ENCODE measurements at regions not wholly inside any gene's neighbourhood (a gene's known extent, or its start where the extent isn't known, plus 50 kb on each side); places are given as distances from the start of the nearest gene placed in this dataset.

DNA sequence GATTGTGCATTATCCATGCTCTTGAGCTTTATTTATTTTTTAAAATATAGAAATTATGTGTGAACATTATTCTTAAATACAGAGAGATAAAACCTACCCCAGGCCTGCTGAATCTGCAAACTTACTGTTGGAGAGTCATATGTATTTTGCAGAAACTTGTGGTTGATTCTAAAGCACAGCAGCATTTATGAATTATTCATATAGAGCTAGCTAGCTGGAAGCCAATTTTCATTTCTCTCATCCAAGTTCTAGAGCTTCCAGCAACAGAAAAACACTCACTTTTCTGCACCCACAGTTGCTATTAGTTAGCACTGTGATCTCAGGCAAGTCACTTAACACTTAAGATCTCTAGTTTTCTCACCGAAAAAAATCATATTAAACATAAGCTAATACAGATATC lies 479.5 kb upstream of the FAM47C start:
- no peak overlapping the region for H3K4me3 ChIP-seq (ENCODE audit: low read length)
- H3K9me2 ChIP-seq (replicated peaks; ENCODE audit: insufficient read depth, low read length) = no peaks in the 10 kb centered on the region
- no peaks in the 10 kb centered on the region for H4K20me1 ChIP-seq (ENCODE audit: insufficient read depth, low read length)
- H2AFZ ChIP-seq (ENCODE audit: low read length) = no peak overlapping the region
- H3K27ac ChIP-seq (ENCODE audit: low read length) = no peak overlapping the region
- no peak for DNase-seq
- H3K4me2 ChIP-seq (ENCODE audit: low read depth, low read length) = no peak overlapping the region
- no peaks in the 10 kb centered on the region for H3F3A ChIP-seq (ENCODE audit: insufficient read depth, low read length)
- no peak overlapping the region for H3K9ac ChIP-seq (ENCODE audit: low read length)
- TF ChIP-seq CTCF (IDR thresholded peaks at IDR 0.05; ENCODE audit: low read length) (no peak), EZH2phosphoT487 (IDR thresholded peaks at IDR 0.05; ENCODE audit: low read length) (no peak), EZH2 (optimal IDR thresholded peaks at IDR 0.05; ENCODE audit: low read depth, low read length) (no peak)
- H3K36me3 ChIP-seq (replicated peaks; ENCODE audit: insufficient read depth, low read length) = no peaks in the 10 kb centered on the region
- H3K4me1 ChIP-seq (ENCODE audit: low read length) = no peaks in the 10 kb centered on the region
- no peaks in the 10 kb centered on the region for H3K27me3 ChIP-seq (replicated peaks; ENCODE audit: insufficient read depth, low read length)
- no peaks in the 10 kb centered on the region for H3K79me2 ChIP-seq (ENCODE audit: low read length)
- H3K9me3 ChIP-seq (replicated peaks; ENCODE audit: insufficient read depth, low read length) = no peaks in the 10 kb centered on the region

- DNase-seq = no peak
- no peak for TF ChIP-seq CTCF (IDR thresholded peaks at IDR 0.05; ENCODE audit: low read length)
- TF ChIP-seq EZH2 (optimal IDR thresholded peaks at IDR 0.05; ENCODE audit: low read depth, low read length) = no peak
- TF ChIP-seq EZH2phosphoT487 (IDR thresholded peaks at IDR 0.05; ENCODE audit: low read length) = no peak
- no peaks in the 10 kb centered on the region for H3K36me3 ChIP-seq (replicated peaks; ENCODE audit: insufficient read depth, low read length)
- no peaks in the 10 kb centered on the region for H3K79me2 ChIP-seq (ENCODE audit: low read length)
- H2AFZ ChIP-seq (ENCODE audit: low read length) = no peak overlapping the region
- no peaks in the 10 kb centered on the region for H3K9me3 ChIP-seq (replicated peaks; ENCODE audit: insufficient read depth, low read length)
- H3F3A ChIP-seq (ENCODE audit: insufficient read depth, low read length) = no peaks in the 10 kb centered on the region
- H3K27me3 ChIP-seq (replicated peaks; ENCODE audit: insufficient read depth, low read length) = no peaks in the 10 kb centered on the region
- no peak overlapping the region for H3K4me3 ChIP-seq (ENCODE audit: low read length)
- no peak overlapping the region for H3K9ac ChIP-seq (ENCODE audit: low read length)
- H3K27ac ChIP-seq (ENCODE audit: low read length) = no peak overlapping the region
- H3K4me1 ChIP-seq (ENCODE audit: low read length) = no peaks in the 10 kb centered on the region
- H4K20me1 ChIP-seq (ENCODE audit: insufficient read depth, low read length) = no peaks in the 10 kb centered on the region
- H3K4me2 ChIP-seq (ENCODE audit: low read depth, low read length) = no peak overlapping the region
- H3K9me2 ChIP-seq (replicated peaks; ENCODE audit: insufficient read depth, low read length) = no peaks in the 10 kb centered on the region
Measured at GRCh38 chrX:36534900-36535299, 473.3 kb upstream of the FAM47C start.

DNA sequence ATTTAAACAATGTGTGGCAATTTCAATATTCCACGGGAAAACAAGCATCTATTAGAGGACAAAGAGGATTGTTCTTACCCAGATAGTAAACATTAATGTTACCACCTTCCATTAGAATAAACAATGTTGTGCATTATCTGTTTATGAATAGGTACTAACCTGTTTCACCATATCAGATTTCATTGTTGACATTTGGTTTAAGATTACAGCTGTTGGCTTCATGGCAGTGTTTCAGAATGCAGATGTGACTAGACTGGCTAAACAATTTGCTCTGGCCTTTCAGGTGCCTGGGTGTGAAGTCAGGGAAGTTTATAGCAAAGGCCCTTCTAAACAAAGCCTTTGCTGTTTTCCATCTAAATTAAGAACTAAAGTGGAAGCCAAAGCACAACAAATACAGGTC lies 464.7 kb upstream of the FAM47C start:
- H3K27me3 ChIP-seq (replicated peaks; ENCODE audit: insufficient read depth, low read length) = no peaks in the 10 kb centered on the region
- DNase-seq = peak; percentile 6
- H3K4me1 ChIP-seq (ENCODE audit: low read length) = no peaks in the 10 kb centered on the region

More for the DNA sequence above, 464.7 kb upstream of the FAM47C start:
- Histone ChIP-seq H3K9ac (ENCODE audit: low read length) (no peak overlapping the region), H3K4me3 (ENCODE audit: low read length) (no peak overlapping the region), H3K27ac (ENCODE audit: low read length) (no peak overlapping the region), H2AFZ (ENCODE audit: low read length) (no peak overlapping the region), H3K36me3 (replicated peaks; ENCODE audit: insufficient read depth, low read length) (no peaks in the 10 kb centered on the region), H3K79me2 (ENCODE audit: low read length) (no peaks in the 10 kb centered on the region), H3K9me3 (replicated peaks; ENCODE audit: insufficient read depth, low read length) (no peaks in the 10 kb centered on the region), H3K4me2 (ENCODE audit: low read depth, low read length) (no peak overlapping the region), H4K20me1 (ENCODE audit: insufficient read depth, low read length) (no peaks in the 10 kb centered on the region), H3F3A (ENCODE audit: insufficient read depth, low read length) (no peaks in the 10 kb centered on the region), H3K9me2 (replicated peaks; ENCODE audit: insufficient read depth, low read length) (no peaks in the 10 kb centered on the region)
- TF ChIP-seq EZH2 (optimal IDR thresholded peaks at IDR 0.05; ENCODE audit: low read depth, low read length) = no peak
- TF ChIP-seq CTCF (IDR thresholded peaks at IDR 0.05; ENCODE audit: low read length) = no peak
- TF ChIP-seq EZH2phosphoT487 (IDR thresholded peaks at IDR 0.05; ENCODE audit: low read length) = no peak
